ENCODE measurements at regions not wholly inside any gene's neighbourhood (a gene's known extent, or its start where the extent isn't known, plus 50 kb on each side); places are given as distances from the start of the nearest gene placed in this dataset.

DNA sequence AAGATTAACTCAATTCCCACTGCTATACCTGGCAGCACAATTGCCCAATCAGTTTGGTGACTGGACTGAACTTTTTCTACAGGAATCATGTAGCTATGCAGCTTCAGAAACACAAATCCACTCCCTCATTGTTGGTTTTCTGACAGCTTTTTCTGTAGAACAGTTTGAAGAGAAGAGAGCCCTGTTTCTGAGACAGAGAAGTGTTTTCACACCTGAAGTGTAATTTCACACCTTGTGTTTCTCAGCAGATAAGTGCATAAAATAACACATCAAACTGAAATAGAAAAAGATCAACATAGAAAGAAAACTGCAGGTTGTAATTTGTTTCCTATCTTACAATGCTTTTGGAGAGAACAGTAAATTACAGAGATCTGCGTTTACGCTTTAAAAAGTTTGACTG is 335.6 kb downstream of the SNAPC1 start:
- TF ChIP-seq POU2F2 (IDR thresholded peaks at IDR 0.05; ENCODE audit: low read depth, low read length) (no peak), POLR2A (IDR thresholded peaks at IDR 0.05; ENCODE audit: low read depth, low read length) (no peak), POLR2AphosphoS5 (IDR thresholded peaks at IDR 0.05; ENCODE audit: low read depth, low read length) (no peak), SPI1 (IDR thresholded peaks at IDR 0.05; ENCODE audit: low read depth, low read length) (no peak), PAX5 (IDR thresholded peaks at IDR 0.05; ENCODE audit: insufficient read depth, low read length, severe bottlenecking) (no peak), TAF1 (IDR thresholded peaks at IDR 0.05; ENCODE audit: low read depth, low read length) (no peak)

Measured in GM12891 (cell line).